NT2/D1 (cell line): ENCODE measurements at regions not wholly inside any gene's neighbourhood (a gene's known extent, or its start where the extent isn't known, plus 50 kb on each side); places are given as distances from the start of the nearest gene placed in this dataset.

Source experiments
- DNase-seq: peaks from one replicate; pipeline ENCODE4 v3.0.0-alpha.2; 2011; ENCODE audit warnings: low read depth, low spot score
- H3K27me3 ChIP-seq: 2 replicates; pipeline ENCODE4 v1.6.0; 2011; ENCODE audit warnings: mild to moderate bottlenecking; ENCODE audit not compliant: insufficient read length, insufficient read depth
- H3K36me3 ChIP-seq: 2 replicates; pipeline ENCODE4 v1.6.1; 2011; ENCODE audit warnings: mild to moderate bottlenecking, low read length, mixed read lengths; ENCODE audit not compliant: insufficient read depth, insufficient read length
- H3K4me1 ChIP-seq: 2 replicates; pipeline ENCODE4 v1.5.1; 2011; ENCODE audit not compliant: insufficient read depth, insufficient read length
- H3K4me3 ChIP-seq: 2 replicates; pipeline ENCODE4 v1.5.1; 2011; ENCODE audit warnings: low read depth; ENCODE audit not compliant: insufficient read length
- H3K9ac ChIP-seq: 2 replicates; pipeline ENCODE4 v1.6.0; 2011; ENCODE audit warnings: low read depth; ENCODE audit not compliant: insufficient read length
- H3K9me3 ChIP-seq: 2 replicates; pipeline ENCODE4 v1.5.1; 2011; ENCODE audit warnings: mild to moderate bottlenecking, low read length; ENCODE audit not compliant: insufficient read depth
- SUZ12 ChIP-seq: IDR thresholded peaks from 2 replicates; pipeline ENCODE4 v1.6.1; 2011; ENCODE audit not compliant: insufficient read length, insufficient read depth; ENCODE audit errors: extremely low read depth
- YY1 ChIP-seq: IDR thresholded peaks from 2 replicates; pipeline ENCODE4 v1.6.1; 2011; ENCODE audit not compliant: insufficient read length, insufficient read depth
- ZNF274 ChIP-seq: IDR thresholded peaks from 2 replicates; pipeline ENCODE4 v1.6.1; 2011; ENCODE audit warnings: mild to moderate bottlenecking, low read depth, low read length

GRCh38 chr11:62050716-62051115 is 73.1 kb upstream of the INCENP start:
- no peaks in the 10 kb centered on the region for H3K36me3 ChIP-seq
- H3K9me3 ChIP-seq: peaks cover 4% of the 10 kb centered on the region; the same call in 1 of the 2 replicates
- TF ChIP-seq YY1: no peak
- no peak for TF ChIP-seq ZNF274
- TF ChIP-seq SUZ12: no peak
- DNase-seq: no peak
- no peaks in the 10 kb centered on the region for H3K27me3 ChIP-seq
- no peaks in the 10 kb centered on the region for H3K4me1 ChIP-seq
- H3K9ac ChIP-seq: no peak overlapping the region
- H3K4me3 ChIP-seq: no peak overlapping the region

GRCh38 chr11:62048100-62048499 is 75.7 kb upstream of the INCENP start:
- H3K4me3 ChIP-seq: no peak overlapping the region
- no peaks in the 10 kb centered on the region for H3K27me3 ChIP-seq
- no peaks in the 10 kb centered on the region for H3K4me1 ChIP-seq
- no peaks in the 10 kb centered on the region for H3K9me3 ChIP-seq
- DNase-seq: no peak
- no peaks in the 10 kb centered on the region for H3K36me3 ChIP-seq
- TF ChIP-seq ZNF274: no peak
- TF ChIP-seq SUZ12: no peak
- TF ChIP-seq YY1: no peak
- no peak overlapping the region for H3K9ac ChIP-seq

DNA sequence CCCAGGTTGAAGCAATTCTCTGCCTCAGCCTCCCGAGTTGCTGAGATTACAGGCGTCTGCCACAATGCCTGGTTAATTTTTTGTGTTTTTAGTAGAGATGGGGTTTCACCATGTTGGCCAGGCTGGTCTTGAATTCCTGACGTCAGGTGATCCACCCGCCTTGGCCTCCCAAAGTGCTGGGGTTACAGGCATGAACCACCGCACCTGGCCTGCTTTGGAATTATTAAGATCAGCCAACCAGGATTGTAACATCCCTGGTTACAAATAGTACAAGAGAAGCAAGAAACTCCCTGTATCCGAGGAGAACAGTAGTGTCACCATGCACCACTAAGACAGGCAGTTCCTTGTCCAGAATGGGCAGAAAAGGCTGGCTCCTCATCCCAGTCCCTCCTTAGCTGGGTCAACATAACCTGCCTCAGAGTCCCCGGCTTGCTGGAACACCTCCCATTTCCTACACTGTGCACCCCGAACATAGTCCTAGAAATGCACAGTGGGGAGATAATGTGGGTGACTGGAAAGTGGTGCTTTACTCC is 77.2 kb upstream of the INCENP start:
- Histone ChIP-seq H3K9me3 (no peaks in the 10 kb centered on the region), H3K4me3 (no peak overlapping the region), H3K27me3 (no peaks in the 10 kb centered on the region), H3K9ac (no peak overlapping the region), H3K4me1 (no peaks in the 10 kb centered on the region), H3K36me3 (no peaks in the 10 kb centered on the region)
- no peak for TF ChIP-seq ZNF274
- TF ChIP-seq YY1: no peak
- TF ChIP-seq SUZ12: no peak
- DNase-seq: no peak

DNA sequence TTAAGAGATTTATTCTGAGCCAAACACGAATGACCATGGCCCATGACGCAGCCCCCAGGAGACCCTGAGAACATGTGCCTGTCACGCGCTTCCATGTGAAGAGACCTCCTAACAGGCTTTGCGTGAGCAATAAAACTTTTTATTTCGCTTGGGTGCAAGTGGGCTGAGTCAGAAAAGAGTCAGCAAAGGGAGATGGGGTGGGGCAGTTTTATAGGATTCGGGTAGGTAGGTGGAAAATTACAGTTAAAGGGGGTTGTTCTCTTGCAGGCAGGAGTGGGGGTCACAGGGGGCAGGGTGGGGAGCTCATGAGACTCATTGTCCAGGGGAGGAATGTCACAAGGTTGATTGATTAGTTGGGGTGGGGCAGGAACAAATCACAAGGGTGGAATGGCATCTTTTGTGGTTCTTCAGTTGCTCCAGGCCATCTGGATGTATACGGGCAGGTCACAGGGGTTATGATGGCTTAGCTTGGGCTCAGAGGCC is 77.2 kb upstream of the FTH1 start:
- Histone ChIP-seq H3K9ac (no peak overlapping the region), H3K4me3 (no peak overlapping the region), H3K9me3 (no peaks in the 10 kb centered on the region), H3K4me1 (no peaks in the 10 kb centered on the region), H3K36me3 (no peaks in the 10 kb centered on the region), H3K27me3 (no peaks in the 10 kb centered on the region)
- DNase-seq: no peak
- no peak for TF ChIP-seq YY1
- no peak for TF ChIP-seq ZNF274
- no peak for TF ChIP-seq SUZ12

- H3K36me3 ChIP-seq: no peaks in the 10 kb centered on the region
- no peaks in the 10 kb centered on the region for H3K27me3 ChIP-seq
- H3K9ac ChIP-seq: no peak overlapping the region
- no peak overlapping the region for H3K4me3 ChIP-seq
- no peak for TF ChIP-seq SUZ12
- TF ChIP-seq YY1: no peak
- TF ChIP-seq ZNF274: no peak
- DNase-seq: no peak
- H3K9me3 ChIP-seq: peaks cover 20% of the 10 kb centered on the region
- peaks cover 2% of the 10 kb centered on the region for H3K4me1 ChIP-seq
Observed at GRCh38 chr11:62035293-62035692, 67.9 kb upstream of the FTH1 start.

DNA sequence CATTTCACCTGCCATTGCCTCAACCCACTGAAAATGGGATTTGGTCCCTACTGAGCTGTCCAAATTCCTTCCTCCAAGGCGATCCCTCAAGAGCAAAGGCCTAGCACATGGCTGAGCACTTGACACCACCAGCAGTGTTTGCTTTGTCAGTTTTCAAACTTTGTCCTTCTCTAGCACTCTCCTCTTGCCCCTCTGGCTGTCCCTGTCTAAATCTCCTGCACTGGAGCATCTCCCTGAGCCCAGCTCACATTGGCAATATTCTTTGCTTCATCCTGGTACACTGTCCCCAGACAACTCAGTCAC is 66.6 kb upstream of the FTH1 start:
- no peak for TF ChIP-seq YY1
- no peak for TF ChIP-seq ZNF274
- no peak for TF ChIP-seq SUZ12
- Histone ChIP-seq H3K36me3 (no peaks in the 10 kb centered on the region), H3K4me3 (no peak overlapping the region), H3K9ac (no peak overlapping the region), H3K4me1 (peaks cover 3% of the 10 kb centered on the region), H3K27me3 (no peaks in the 10 kb centered on the region), H3K9me3 (peaks cover 20% of the 10 kb centered on the region)
- DNase-seq: no peak

GRCh38 chr11:62033191-62034035 is 66.0 kb upstream of the FTH1 start:
- H3K36me3 ChIP-seq: no peaks in the 10 kb centered on the region
- no peaks in the 10 kb centered on the region for H3K27me3 ChIP-seq
- no peak overlapping the region for H3K9ac ChIP-seq
- peaks cover 20% of the 10 kb centered on the region for H3K9me3 ChIP-seq
- TF ChIP-seq ZNF274: peak; percentile 74
- no peak for TF ChIP-seq SUZ12
- no peak for TF ChIP-seq YY1
- no peak overlapping the region for H3K4me3 ChIP-seq
- peaks cover 3% of the 10 kb centered on the region for H3K4me1 ChIP-seq
- DNase-seq: no peak
